ENCODE measurements at regions not wholly inside any gene's neighbourhood (a gene's known extent, or its start where the extent isn't known, plus 50 kb on each side); places are given as distances from the start of the nearest gene placed in this dataset.
A peak's percentile ranks its signal among the peaks of the same experiment; 100 is the strongest.

DNA sequence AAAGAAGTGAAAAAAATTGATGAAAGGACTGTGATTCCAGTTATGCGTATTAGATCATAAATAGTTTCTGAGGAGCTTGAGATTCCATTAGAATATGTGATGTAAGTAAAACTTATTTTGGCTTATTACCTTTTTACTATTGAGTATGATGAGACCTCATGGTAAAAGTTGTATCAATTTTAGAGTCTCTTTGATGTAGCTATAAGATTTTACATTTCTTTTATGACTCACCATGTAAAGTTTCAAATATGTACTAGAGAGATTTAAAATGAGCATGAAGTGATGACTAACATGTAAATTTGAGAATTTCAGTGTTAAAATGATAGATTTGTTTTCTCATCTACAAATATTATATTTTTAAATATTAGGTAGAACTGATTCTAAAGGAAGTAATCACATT, 276.5 kb downstream of the OTUD1 start:
- Mint-ChIP-seq H3K4me3 (no peak overlapping the region), H3K9me3 (peaks cover 0 to 5% (median 0%) of the 10 kb centered on the region in 11 donors), H3K4me1 (no peaks in the 10 kb centered on the region), H3K27ac (no peak overlapping the region), H3K27me3 (peaks cover 4 to 31% (median 24%) of the 10 kb centered on the region in 5 donors), H3K36me3 (no peaks in the 10 kb centered on the region)
- H3K36me3 ChIP-seq (ENCODE audit: control insufficient read depth in 2 of 3, insufficient read depth in 3 of 3, low read length in 3 of 3) = no peaks in the 10 kb centered on the region
- DNase-seq (no peak), ATAC-seq (no peak)
- H3K4me3 ChIP-seq (ENCODE audit: low read length) = no peak overlapping the region
- no peaks in the 10 kb centered on the region for H3K27me3 ChIP-seq (ENCODE audit: control insufficient read depth in 2 of 2, insufficient read depth in 2 of 2, low read length in 2 of 2)
- ChIA-PET CTCF (interaction anchor here (0.5 to 1.2 kb wide), 2 partner anchors 10 to 14 kb away, joined by 3 to 5 read pairs; no protein-coding TSS in a partner anchor), POLR2A (no interaction called here)
- no peaks in the 10 kb centered on the region for H3K4me1 ChIP-seq (ENCODE audit: control insufficient read depth in 2 of 2, insufficient read depth in 2 of 2, low read length in 2 of 2)
- no peak overlapping the region for H3K27ac ChIP-seq (ENCODE audit: low read depth, low read length)
- intact Hi-C loops (cut with micrococcal nuclease) = no loop called here
- no peaks in the 10 kb centered on the region for H3K9me3 ChIP-seq (ENCODE audit: control insufficient read depth in 2 of 3, low read length in 3 of 3)

DNA sequence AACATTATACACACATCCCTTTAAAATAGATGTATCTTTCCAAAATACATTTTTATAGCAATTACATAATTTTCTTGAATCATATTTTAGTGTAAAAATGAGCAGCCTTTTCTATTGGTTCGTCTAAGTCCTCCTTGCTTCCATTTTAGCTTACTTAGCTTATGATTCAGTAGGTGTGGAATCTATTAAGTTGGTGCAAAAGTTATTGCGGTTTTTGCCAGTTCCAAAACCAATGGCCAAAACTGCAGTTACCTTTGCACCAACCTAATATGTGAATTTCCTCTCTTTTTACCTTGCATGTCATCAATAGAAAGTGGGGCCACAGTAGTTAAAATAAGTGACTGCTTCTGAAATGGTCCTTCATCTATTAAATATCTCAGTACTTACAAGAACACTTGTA, 279.0 kb downstream of the OTUD1 start:
- DNase-seq (no peak), ATAC-seq (no peak)
- Histone ChIP-seq H3K9me3 (ENCODE audit: control insufficient read depth in 2 of 3, low read length in 3 of 3) (no peaks in the 10 kb centered on the region), H3K4me1 (ENCODE audit: control insufficient read depth in 2 of 2, insufficient read depth in 2 of 2, low read length in 2 of 2) (no peaks in the 10 kb centered on the region), H3K4me3 (ENCODE audit: low read length) (no peak overlapping the region), H3K27ac (ENCODE audit: low read depth, low read length) (no peak overlapping the region), H3K27me3 (ENCODE audit: control insufficient read depth in 2 of 2, insufficient read depth in 2 of 2, low read length in 2 of 2) (no peaks in the 10 kb centered on the region), H3K36me3 (ENCODE audit: control insufficient read depth in 2 of 3, insufficient read depth in 3 of 3, low read length in 3 of 3) (no peaks in the 10 kb centered on the region)
- Mint-ChIP-seq H3K4me3 (no peak overlapping the region), H3K4me1 (no peaks in the 10 kb centered on the region), H3K27me3 (peaks cover 4 to 35% (median 22%) of the 10 kb centered on the region in 5 donors), H3K36me3 (no peaks in the 10 kb centered on the region), H3K27ac (no peak overlapping the region), H3K9me3 (peaks cover 0 to 5% (median 0%) of the 10 kb centered on the region in 11 donors)
- POLR2A ChIA-PET = no interaction called here
- intact Hi-C loops (cut with micrococcal nuclease) = no loop called here
- CTCF ChIA-PET = no interaction called here

DNA sequence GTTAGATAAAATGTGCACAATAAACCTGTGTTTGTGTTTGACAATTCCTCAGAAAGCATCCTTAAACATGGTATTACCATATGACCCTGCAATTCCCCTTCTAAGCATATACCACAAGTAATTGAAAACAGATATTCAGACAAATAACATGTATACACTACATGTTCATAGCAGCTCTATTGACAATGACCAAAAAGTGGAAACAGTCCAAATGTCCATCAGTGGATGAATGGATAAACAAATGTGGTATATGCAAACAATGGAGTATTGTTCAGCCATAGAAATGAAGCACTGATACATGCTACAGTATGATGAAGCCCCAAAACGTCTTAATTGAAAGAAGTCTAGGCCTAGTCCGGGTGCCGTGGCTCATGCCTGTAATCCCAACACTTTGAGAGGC, 280.1 kb downstream of the OTUD1 start:
- DNase-seq (no peak), ATAC-seq (no peak)
- no peaks in the 10 kb centered on the region for H3K9me3 ChIP-seq (ENCODE audit: control insufficient read depth in 2 of 3, low read length in 3 of 3)
- peaks cover 0 to 5% (median 0%) of the 10 kb centered on the region in 11 donors for H3K9me3 Mint-ChIP-seq
- no peak overlapping the region for H3K27ac ChIP-seq (ENCODE audit: low read depth, low read length)
- ChIA-PET POLR2A (interaction anchor here (0.6 kb wide), 1 partner anchor 294 kb away, joined by 3 read pairs; no protein-coding TSS in a partner anchor), CTCF (no interaction called here)
- H3K4me3 Mint-ChIP-seq = no peak overlapping the region
- no peaks in the 10 kb centered on the region for H3K36me3 Mint-ChIP-seq
- no peak overlapping the region for H3K27ac Mint-ChIP-seq
- H3K36me3 ChIP-seq (ENCODE audit: control insufficient read depth in 2 of 3, insufficient read depth in 3 of 3, low read length in 3 of 3) = no peaks in the 10 kb centered on the region
- no peaks in the 10 kb centered on the region for H3K4me1 Mint-ChIP-seq
- no peak overlapping the region for H3K4me3 ChIP-seq (ENCODE audit: low read length)
- no peaks in the 10 kb centered on the region for H3K4me1 ChIP-seq (ENCODE audit: control insufficient read depth in 2 of 2, insufficient read depth in 2 of 2, low read length in 2 of 2)
- H3K27me3 Mint-ChIP-seq = peaks cover 4 to 31% (median 22%) of the 10 kb centered on the region in 5 donors
- H3K27me3 ChIP-seq (ENCODE audit: control insufficient read depth in 2 of 2, insufficient read depth in 2 of 2, low read length in 2 of 2) = no peaks in the 10 kb centered on the region
- intact Hi-C loops (cut with micrococcal nuclease) = no loop called here

DNA sequence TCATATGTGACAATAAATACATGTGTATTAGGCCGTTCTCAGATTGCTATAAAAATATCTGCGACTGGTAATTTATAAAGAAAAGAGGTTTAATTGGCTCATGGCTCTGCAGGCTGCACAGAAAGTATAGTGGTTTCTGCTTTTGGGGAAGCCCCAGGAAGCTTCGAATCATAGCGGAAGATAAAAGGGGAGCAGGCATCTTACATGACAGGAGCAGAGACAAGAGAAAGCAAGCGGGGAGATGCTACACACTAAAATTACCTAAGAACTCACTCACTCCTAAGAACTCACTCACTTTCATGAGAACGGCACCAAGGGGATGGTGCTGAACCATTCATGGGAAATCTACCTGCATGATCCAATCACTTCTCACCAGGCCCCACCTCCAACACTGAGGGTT, 284.9 kb downstream of the OTUD1 start:
- Mint-ChIP-seq H3K9me3 (peaks cover 0 to 8% (median 3%) of the 10 kb centered on the region in 11 donors), H3K4me1 (no peaks in the 10 kb centered on the region), H3K36me3 (no peaks in the 10 kb centered on the region), H3K27ac (no peak overlapping the region), H3K4me3 (no peak overlapping the region), H3K27me3 (peaks cover 0 to 12% (median 5%) of the 10 kb centered on the region in 5 donors)
- POLR2A ChIA-PET = no interaction called here
- Histone ChIP-seq H3K4me1 (ENCODE audit: control insufficient read depth in 2 of 2, insufficient read depth in 2 of 2, low read length in 2 of 2) (no peaks in the 10 kb centered on the region), H3K27me3 (ENCODE audit: control insufficient read depth in 2 of 2, insufficient read depth in 2 of 2, low read length in 2 of 2) (no peaks in the 10 kb centered on the region), H3K27ac (ENCODE audit: low read depth, low read length) (no peak overlapping the region), H3K36me3 (ENCODE audit: control insufficient read depth in 2 of 3, insufficient read depth in 3 of 3, low read length in 3 of 3) (no peaks in the 10 kb centered on the region), H3K4me3 (ENCODE audit: low read length) (no peak overlapping the region), H3K9me3 (ENCODE audit: control insufficient read depth in 2 of 3, low read length in 3 of 3) (no peaks in the 10 kb centered on the region)
- DNase-seq = no peak
- no peak for ATAC-seq
- intact Hi-C loops (cut with micrococcal nuclease) = no loop called here
- CTCF ChIA-PET = no interaction called here

- ChIA-PET POLR2A (no interaction called here), CTCF (no interaction called here)
- Histone ChIP-seq H3K4me3 (ENCODE audit: low read length) (no peak overlapping the region), H3K4me1 (ENCODE audit: control insufficient read depth in 2 of 2, insufficient read depth in 2 of 2, low read length in 2 of 2) (no peaks in the 10 kb centered on the region), H3K27me3 (ENCODE audit: control insufficient read depth in 2 of 2, insufficient read depth in 2 of 2, low read length in 2 of 2) (no peaks in the 10 kb centered on the region), H3K36me3 (ENCODE audit: control insufficient read depth in 2 of 3, insufficient read depth in 3 of 3, low read length in 3 of 3) (no peaks in the 10 kb centered on the region), H3K9me3 (ENCODE audit: control insufficient read depth in 2 of 3, low read length in 3 of 3) (no peaks in the 10 kb centered on the region), H3K27ac (ENCODE audit: low read depth, low read length) (no peak overlapping the region)
- Mint-ChIP-seq H3K36me3 (no peaks in the 10 kb centered on the region), H3K4me1 (no peaks in the 10 kb centered on the region), H3K27me3 (peaks cover 0 to 13% (median 8%) of the 10 kb centered on the region in 5 donors), H3K9me3 (peaks cover 0 to 11% (median 4%) of the 10 kb centered on the region in 11 donors), H3K27ac (no peak overlapping the region), H3K4me3 (no peak overlapping the region)
- DNase-seq (no peak), ATAC-seq (no peak)
- intact Hi-C loops (cut with micrococcal nuclease) = no loop called here
Measured at GRCh38 chr10:23725548-23725947, 286.7 kb downstream of the OTUD1 start.

DNA sequence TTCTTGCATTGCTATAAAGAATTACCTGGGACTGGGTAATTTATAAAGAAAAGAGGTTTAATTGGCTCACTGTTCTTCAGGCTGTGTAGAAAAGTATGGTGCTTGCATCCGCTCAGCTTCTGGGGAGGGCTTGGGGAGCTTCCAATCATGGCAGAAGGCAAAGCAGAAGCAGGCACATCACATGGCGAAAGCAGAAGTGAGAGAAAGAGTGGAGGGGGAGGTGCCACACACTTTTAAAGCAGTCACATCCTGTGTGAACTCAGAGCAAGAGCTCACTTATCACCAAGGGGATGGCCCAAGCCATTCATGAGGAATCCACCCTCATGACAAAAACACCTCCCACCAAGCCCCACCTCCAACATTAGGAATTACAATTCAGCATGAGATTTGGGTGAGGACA, 303.5 kb downstream of the OTUD1 start:
- H3K4me3 Mint-ChIP-seq = no peak overlapping the region
- ATAC-seq (peak; percentile 26), DNase-seq (no peak)
- no peaks in the 10 kb centered on the region for H3K27me3 ChIP-seq (ENCODE audit: control insufficient read depth in 2 of 2, insufficient read depth in 2 of 2, low read length in 2 of 2)
- H3K4me1 Mint-ChIP-seq = no peaks in the 10 kb centered on the region
- H3K4me1 ChIP-seq (ENCODE audit: control insufficient read depth in 2 of 2, insufficient read depth in 2 of 2, low read length in 2 of 2) = no peaks in the 10 kb centered on the region
- ChIA-PET POLR2A (no interaction called here), CTCF (interaction anchor here (0.6 kb wide), 1 partner anchor 51 kb away, joined by 3 read pairs; no protein-coding TSS in a partner anchor)
- no peak overlapping the region for H3K27ac Mint-ChIP-seq
- no peak overlapping the region for H3K27ac ChIP-seq (ENCODE audit: low read depth, low read length)
- peaks cover 0 to 8% (median 0%) of the 10 kb centered on the region in 11 donors for H3K9me3 Mint-ChIP-seq
- H3K36me3 ChIP-seq (ENCODE audit: control insufficient read depth in 2 of 3, insufficient read depth in 3 of 3, low read length in 3 of 3) = no peaks in the 10 kb centered on the region
- no peaks in the 10 kb centered on the region for H3K9me3 ChIP-seq (ENCODE audit: control insufficient read depth in 2 of 3, low read length in 3 of 3)
- intact Hi-C loops (cut with micrococcal nuclease) = no loop called here
- peaks cover 0 to 39% (median 17%) of the 10 kb centered on the region in 5 donors for H3K27me3 Mint-ChIP-seq
- H3K4me3 ChIP-seq (ENCODE audit: low read length) = no peak overlapping the region
- H3K36me3 Mint-ChIP-seq = no peaks in the 10 kb centered on the region

GRCh38 chr10:23742807-23743206, 303.9 kb downstream of the OTUD1 start:
- H3K36me3 ChIP-seq (ENCODE audit: control insufficient read depth in 2 of 3, insufficient read depth in 3 of 3, low read length in 3 of 3) = no peaks in the 10 kb centered on the region
- DNase-seq = no peak
- no peak overlapping the region for H3K27ac ChIP-seq (ENCODE audit: low read depth, low read length)
- no peaks in the 10 kb centered on the region for H3K27me3 ChIP-seq (ENCODE audit: control insufficient read depth in 2 of 2, insufficient read depth in 2 of 2, low read length in 2 of 2)
- Mint-ChIP-seq H3K4me3 (no peak overlapping the region), H3K36me3 (no peaks in the 10 kb centered on the region), H3K27me3 (peaks cover 0 to 35% (median 17%) of the 10 kb centered on the region in 5 donors), H3K9me3 (peaks cover 0 to 8% (median 0%) of the 10 kb centered on the region in 11 donors), H3K27ac (no peak overlapping the region), H3K4me1 (no peaks in the 10 kb centered on the region)
- no peak for ATAC-seq
- intact Hi-C loops (cut with micrococcal nuclease) = no loop called here
- ChIA-PET CTCF (no interaction called here), POLR2A (no interaction called here)
- H3K4me1 ChIP-seq (ENCODE audit: control insufficient read depth in 2 of 2, insufficient read depth in 2 of 2, low read length in 2 of 2) = no peaks in the 10 kb centered on the region
- H3K4me3 ChIP-seq (ENCODE audit: low read length) = no peak overlapping the region
- H3K9me3 ChIP-seq (ENCODE audit: control insufficient read depth in 2 of 3, low read length in 3 of 3) = no peaks in the 10 kb centered on the region
